ENCODE measurements at regions not wholly inside any gene's neighbourhood (a gene's known extent, or its start where the extent isn't known, plus 50 kb on each side); places are given as distances from the start of the nearest gene placed in this dataset.

- no peak for TF ChIP-seq POLR2A (IDR thresholded peaks at IDR 0.05; ENCODE audit: low read length)
- no peak for TF ChIP-seq GATA1 (IDR thresholded peaks at IDR 0.05; ENCODE audit: low read depth, low read length)
Observed at GRCh38 chr2:172244419-172245130, 141.9 kb upstream of the DLX2 start.
